Peyer's patch (tissue), 4 donors: ENCODE measurements at regions not wholly inside any gene's neighbourhood (a gene's known extent, or its start where the extent isn't known, plus 50 kb on each side); places are given as distances from the start of the nearest gene placed in this dataset.

Experiments used
- POLR2A ChIP-seq, 2 donors: fragments of 450-650 bp; IDR thresholded peaks; one replicate each; pipeline ENCODE4 v1.5.1; 2017; ENCODE audit warnings: antibody characterized with exemption in 2 of 2, mild to moderate bottlenecking in 2 of 2, moderate library complexity in 2 of 2
- TF ChIP-seq, protein P1 (sequence below), 6 experiments: fragments of 450-650 bp in 4 of 6; fragments of 200-600 bp in 2 of 6; sonication (generic) in 1 of 6; IDR thresholded peaks; one replicate each; pipeline ENCODE4 v1.5.1; 2017 to 2019; ENCODE audit warnings: antibody characterized with exemption in 6 of 6, mild to moderate bottlenecking in 3 of 6, moderate library complexity in 1 of 6

DNA sequence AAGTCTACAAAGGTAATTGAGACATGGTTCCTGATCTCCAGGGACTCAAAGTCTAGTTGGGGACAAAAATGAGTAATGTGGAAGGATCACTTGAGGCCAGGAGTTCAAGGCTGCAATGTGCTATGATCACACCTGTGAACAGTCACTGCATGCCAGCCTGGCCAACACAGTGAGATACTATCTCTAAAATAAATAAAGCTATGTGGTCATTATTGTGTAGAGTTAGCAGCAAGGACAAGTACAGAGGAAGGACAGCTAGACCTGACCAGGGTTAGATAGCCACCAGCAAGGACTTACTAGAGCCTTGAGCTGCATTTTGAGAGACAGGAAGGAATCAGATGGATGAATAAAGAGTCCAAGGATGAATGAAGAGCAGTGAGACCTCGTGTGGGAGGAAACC, 166.5 kb downstream of the MINAR1 start:
- TF ChIP-seq, protein P1, sequence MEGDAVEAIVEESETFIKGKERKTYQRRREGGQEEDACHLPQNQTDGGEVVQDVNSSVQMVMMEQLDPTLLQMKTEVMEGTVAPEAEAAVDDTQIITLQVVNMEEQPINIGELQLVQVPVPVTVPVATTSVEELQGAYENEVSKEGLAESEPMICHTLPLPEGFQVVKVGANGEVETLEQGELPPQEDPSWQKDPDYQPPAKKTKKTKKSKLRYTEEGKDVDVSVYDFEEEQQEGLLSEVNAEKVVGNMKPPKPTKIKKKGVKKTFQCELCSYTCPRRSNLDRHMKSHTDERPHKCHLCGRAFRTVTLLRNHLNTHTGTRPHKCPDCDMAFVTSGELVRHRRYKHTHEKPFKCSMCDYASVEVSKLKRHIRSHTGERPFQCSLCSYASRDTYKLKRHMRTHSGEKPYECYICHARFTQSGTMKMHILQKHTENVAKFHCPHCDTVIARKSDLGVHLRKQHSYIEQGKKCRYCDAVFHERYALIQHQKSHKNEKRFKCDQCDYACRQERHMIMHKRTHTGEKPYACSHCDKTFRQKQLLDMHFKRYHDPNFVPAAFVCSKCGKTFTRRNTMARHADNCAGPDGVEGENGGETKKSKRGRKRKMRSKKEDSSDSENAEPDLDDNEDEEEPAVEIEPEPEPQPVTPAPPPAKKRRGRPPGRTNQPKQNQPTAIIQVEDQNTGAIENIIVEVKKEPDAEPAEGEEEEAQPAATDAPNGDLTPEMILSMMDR (IDR thresholded peaks at IDR 0.05) = no peak
- no peak for TF ChIP-seq POLR2A (IDR thresholded peaks at IDR 0.05)
